HCT116 (cell line): ENCODE measurements at regions not wholly inside any gene's neighbourhood (a gene's known extent, or its start where the extent isn't known, plus 50 kb on each side); places are given as distances from the start of the nearest gene placed in this dataset.

Source experiments
- ATAC-seq: fragments of 200-7000 bp; cut with Tn5 transposase; 2 replicates; pipeline ENCODE4 v1.9.1; 2020; ENCODE audit warnings: mild to moderate bottlenecking, moderate library complexity
- BruUV-seq: library from RNA; stranded (reverse); fragments of 400-500 nt; replicated peaks from 2 replicates; lab custom pipeline; 2021; lab: Mats Ljungman, UMichigan
- CTCF ChIA-PET: fragments of 300-600 bp; sonication (Branson Sonifier 250); formaldehyde crosslinking; loops from one replicate; lab custom pipeline; 2021; ENCODE audit warnings: antibody characterized with exemption; lab: Charles Lee
- POLR2A ChIA-PET: fragments of 300-600, 350-600 bp; sonication (Branson Sonifier 250); formaldehyde crosslinking; loops from one replicate; lab custom pipeline; 2021; ENCODE audit warnings: antibody characterized with exemption; lab: Charles Lee
- RAD21 ChIA-PET, 2 experiments: fragments of 300-600 bp; sonication (Branson Sonifier 250); formaldehyde crosslinking; loops; one replicate each; lab custom pipeline; 2023; ENCODE audit warnings: low total read pairs in 2 of 2; ENCODE audit not compliant: uncharacterized antibody in 2 of 2, unreplicated experiment in 2 of 2, low non-redundant PET in 1 of 2; lab: Charles Lee
- DNase-seq: peaks from one replicate; pipeline ENCODE4 v3.0.0-alpha.2; 2010; ENCODE audit warnings: low read depth, low spot score
- H2AFZ ChIP-seq: fragments of 200-600 bp; shearing (Covaris generic), sonication (generic); 2 replicates; pipeline ENCODE4 v1.6.1; 2017; ENCODE audit warnings: low read depth, mixed run types, mixed read lengths, antibody characterized with exemption, low read length; ENCODE audit not compliant: poor library complexity, severe bottlenecking
- H3K27ac ChIP-seq: 2 replicates; pipeline ENCODE4 v1.5.1; 2012; ENCODE audit warnings: low read depth, low read length
- H3K27me3 ChIP-seq: fragments of 200-600 bp; sonication (generic); 2 replicates; pipeline ENCODE4 v1.6.1; 2016; ENCODE audit warnings: mixed run types, low read length, mixed read lengths; ENCODE audit not compliant: insufficient read depth
- H3K36me3 ChIP-seq, 2 experiments: fragments of 200-500 bp in 1 of 2; fragments of 200-600 bp in 1 of 2; sonication (Bioruptor generic) in 1 of 2; sonication (generic) in 1 of 2; 2 replicates each; pipeline versions ENCODE4 v1.5.1 to v1.6.1; 2014 to 2016; ENCODE audit warnings: low read length in 2 of 2, inconsistent platforms in 1 of 2, mixed read lengths in 1 of 2, mixed run types in 1 of 2; ENCODE audit not compliant: insufficient read depth in 2 of 2, control insufficient read depth in 1 of 2
- H3K4me1 ChIP-seq, 2 experiments: fragments of 200-600 bp in 1 of 2; sonication (generic) in 1 of 2; 2 replicates each; pipeline versions ENCODE4 v1.5.1 to v1.6.1; 2012 to 2017; ENCODE audit warnings: low read length in 2 of 2, inconsistent platforms in 1 of 2, mild to moderate bottlenecking in 1 of 2, mixed read lengths in 1 of 2, mixed run types in 1 of 2, moderate library complexity in 1 of 2; ENCODE audit not compliant: insufficient read depth in 2 of 2, control insufficient read depth in 1 of 2
- H3K4me2 ChIP-seq: fragments of 200-600 bp; sonication (generic); 2 replicates; pipeline ENCODE4 v1.6.1; 2017; ENCODE audit warnings: mixed run types, low read length, mixed read lengths
- H3K4me3 ChIP-seq, 2 experiments: fragments of 200-600 bp in 1 of 2; sonication (generic) in 1 of 2; replicated peaks in 1 of 2; 2 replicates each; pipeline ENCODE4 v1.5.1; 2011 to 2016; ENCODE audit warnings: low read length in 2 of 2, control low read depth in 1 of 2, low read depth in 1 of 2, mild to moderate bottlenecking in 1 of 2, mixed read lengths in 1 of 2, mixed run types in 1 of 2
- H3K79me2 ChIP-seq: fragments of 200-600 bp; sonication (generic); 2 replicates; pipeline ENCODE4 v1.6.1; 2017; ENCODE audit warnings: mild to moderate bottlenecking, mixed run types, low read length, moderate library complexity, mixed read lengths; ENCODE audit not compliant: insufficient read depth
- H3K9ac ChIP-seq: fragments of 200-600 bp; sonication (generic); 2 replicates; pipeline ENCODE4 v1.6.1; 2016; ENCODE audit warnings: low read length, mixed read lengths
- H3K9me2 ChIP-seq: fragments of 200-600 bp; sonication (generic), shearing (Covaris generic); 2 replicates; pipeline ENCODE4 v1.6.1; 2017; ENCODE audit warnings: mixed run types, mild to moderate bottlenecking, moderate library complexity; ENCODE audit not compliant: insufficient read depth
- H3K9me3 ChIP-seq, 2 experiments: fragments of 200-500 bp in 1 of 2; fragments of 200-600 bp in 1 of 2; sonication (Bioruptor generic) in 1 of 2; sonication (generic) in 1 of 2; 2 replicates each; pipeline ENCODE4 v1.6.1; 2014 to 2017; ENCODE audit warnings: low read length in 2 of 2, mixed read lengths in 2 of 2, inconsistent platforms in 1 of 2, low read depth in 1 of 2, mild to moderate bottlenecking in 1 of 2, mixed run types in 1 of 2, moderate library complexity in 1 of 2; ENCODE audit not compliant: control insufficient read depth in 1 of 2, insufficient read depth in 1 of 2
- H4K20me1 ChIP-seq: fragments of 200-600 bp; sonication (generic), shearing (Covaris generic); 2 replicates; pipeline ENCODE4 v1.6.1; 2017; ENCODE audit warnings: mixed run types, mild to moderate bottlenecking, moderate library complexity; ENCODE audit not compliant: insufficient read depth
- CBX3 ChIP-seq: IDR thresholded peaks from 2 replicates; pipeline ENCODE4 v1.6.1; 2012; ENCODE audit warnings: low read depth
- CEBPB ChIP-seq: IDR thresholded peaks from 2 replicates; pipeline ENCODE4 v1.6.1; 2012; ENCODE audit warnings: low read depth
- CTCF ChIP-seq, 3 experiments: fragments of 200-600 bp in 1 of 3; sonication (generic) in 1 of 3; IDR thresholded peaks in 2 of 3; conservative IDR thresholded peaks in 1 of 3; 2 replicates each; pipeline ENCODE4 v1.5.1; 2012 to 2017; ENCODE audit warnings: low read depth in 2 of 3, low read length in 2 of 3, antibody characterized with exemption in 1 of 3, borderline replicate concordance in 1 of 3, control low read depth in 1 of 3, mild to moderate bottlenecking in 1 of 3, mixed read lengths in 1 of 3, mixed run types in 1 of 3, moderate library complexity in 1 of 3; ENCODE audit not compliant: insufficient read depth in 1 of 3
- EGR1 ChIP-seq: IDR thresholded peaks from 2 replicates; pipeline ENCODE4 v1.6.1; 2012; ENCODE audit warnings: low read depth
- ELF1 ChIP-seq: IDR thresholded peaks from 2 replicates; pipeline ENCODE4 v1.6.1; 2012; ENCODE audit warnings: low read depth, borderline replicate concordance
- EZH2phosphoT487 ChIP-seq: fragments of 200-600 bp; IDR thresholded peaks from 2 replicates; pipeline ENCODE4 v1.6.1; 2018; ENCODE audit warnings: antibody characterized with exemption, borderline replicate concordance
- FOSL1 ChIP-seq: IDR thresholded peaks from 2 replicates; pipeline ENCODE4 v1.6.1; 2012; ENCODE audit warnings: low read depth
- JUND ChIP-seq: IDR thresholded peaks from 2 replicates; pipeline ENCODE4 v1.6.1; 2012
- POLR2A ChIP-seq: IDR thresholded peaks from 2 replicates; pipeline ENCODE4 v1.7.0; 2011; ENCODE audit warnings: borderline replicate concordance; ENCODE audit not compliant: insufficient read depth, insufficient read length; ENCODE audit errors: extremely low read depth
- POLR2AphosphoS5 ChIP-seq: IDR thresholded peaks from 2 replicates; pipeline ENCODE4 v1.6.1; 2011; ENCODE audit warnings: mild to moderate bottlenecking, low read depth, low read length, moderate library complexity
- RAD21 ChIP-seq: IDR thresholded peaks from 2 replicates; pipeline ENCODE4 v1.6.1; 2012; ENCODE audit warnings: low read depth, mild to moderate bottlenecking
- SIN3A ChIP-seq: IDR thresholded peaks from 2 replicates; pipeline ENCODE4 v1.6.1; 2012; ENCODE audit warnings: low read depth
- SP1 ChIP-seq: IDR thresholded peaks from 2 replicates; pipeline ENCODE4 v1.6.1; 2012; ENCODE audit warnings: low read depth
- SRF ChIP-seq: IDR thresholded peaks from 2 replicates; pipeline ENCODE4 v1.6.1; 2012; ENCODE audit warnings: low read depth
- TCF7L2 ChIP-seq: IDR thresholded peaks from 2 replicates; pipeline ENCODE4 v1.7.0; 2011; ENCODE audit warnings: borderline replicate concordance, inconsistent platforms; ENCODE audit not compliant: insufficient read depth, insufficient read length; ENCODE audit errors: extremely low read depth
- YY1 ChIP-seq: IDR thresholded peaks from 2 replicates; pipeline ENCODE4 v1.6.1; 2011; ENCODE audit warnings: low read length, low read depth, moderate library complexity, mild to moderate bottlenecking; ENCODE audit not compliant: insufficient replicate concordance; ENCODE audit errors: extremely low read depth
- ZFX ChIP-seq: fragments of 450-650 bp; IDR thresholded peaks from 2 replicates; pipeline ENCODE4 v1.6.1; 2017
- ZNF274 ChIP-seq: fragments of 200-500 bp; sonication (Bioruptor generic); IDR thresholded peaks from 2 replicates; pipeline ENCODE4 v1.6.1; 2014; ENCODE audit warnings: mild to moderate bottlenecking, low read depth, low read length, inconsistent platforms
- intact Hi-C: fragments of 100-400 bp; cut with micrococcal nuclease; formaldehyde crosslinking; loops from 2 replicates; pipeline ENCODE4 v1.10.0; 2022
- TF ChIP-seq, protein P1 (sequence below): IDR thresholded peaks from 2 replicates; pipeline ENCODE4 v1.6.1; 2011; ENCODE audit warnings: mild to moderate bottlenecking, low read length, moderate library complexity; ENCODE audit not compliant: insufficient replicate concordance; ENCODE audit errors: extremely low read depth
- TF ChIP-seq, protein P2 (sequence below): IDR thresholded peaks from 2 replicates; pipeline ENCODE4 v1.6.1; 2012

DNA sequence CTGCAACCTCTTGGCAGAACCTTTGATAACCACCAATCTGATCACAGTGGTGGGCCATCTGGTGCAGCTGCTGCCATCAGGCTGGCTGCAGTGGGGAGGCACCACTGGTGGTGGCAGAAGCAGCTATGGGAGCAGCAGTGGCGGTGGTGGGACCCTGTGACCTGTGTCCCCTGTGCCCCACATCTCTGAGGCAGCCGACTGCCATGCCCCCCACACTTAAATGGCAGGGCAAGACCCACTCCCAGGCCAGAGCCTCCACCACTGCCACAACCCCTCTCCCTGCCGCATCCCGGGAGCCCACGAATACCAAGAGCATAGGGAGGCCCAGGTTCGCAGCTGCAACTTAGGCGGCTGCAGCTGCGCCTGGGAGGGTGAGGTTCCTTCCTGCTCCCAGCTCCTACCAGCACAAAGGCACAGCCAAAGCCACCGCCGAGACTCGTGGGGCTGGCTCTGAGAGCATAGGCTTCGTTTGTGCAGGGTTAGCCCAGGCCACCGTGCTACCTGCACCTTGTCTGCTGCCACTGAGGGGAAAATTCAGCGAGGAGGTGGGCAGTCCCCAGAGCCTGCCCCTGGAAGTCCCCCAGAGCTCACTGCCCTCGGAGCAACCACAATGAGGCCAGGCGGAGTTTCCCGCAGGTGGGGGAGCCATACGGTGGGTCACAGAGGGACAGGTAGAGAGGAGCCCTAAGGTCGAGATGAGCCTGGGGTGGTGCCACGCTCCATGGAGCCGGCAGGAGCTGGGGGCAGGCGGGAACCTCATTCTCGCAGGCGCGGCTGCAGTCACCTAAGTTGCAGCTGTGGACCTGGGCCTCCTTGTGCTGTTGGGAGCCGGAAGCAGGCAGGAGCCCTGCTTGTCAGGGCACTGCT, 518.7 kb downstream of the RWDD3 start:
- POLR2A ChIA-PET = no interaction called here
- H2AFZ ChIP-seq = no peak overlapping the region
- intact Hi-C loops = no loop called here
- no peak overlapping the region for H3K27ac ChIP-seq
- H3K9me3 ChIP-seq = peaks cover 0 to 5% of the 10 kb centered on the region in 2 experiments; a peak in 1 of 4 replicates
- RAD21 ChIA-PET = no interaction called here
- H3K36me3 ChIP-seq = no peaks in the 10 kb centered on the region
- no peak overlapping the region for H3K4me2 ChIP-seq
- peaks cover 3% of the 10 kb centered on the region; the same call in 1 of the 2 replicates for H3K9me2 ChIP-seq
- no peak overlapping the region for H3K4me3 ChIP-seq
- CTCF ChIA-PET = no interaction called here
- no peak overlapping the region for H3K9ac ChIP-seq
- no TSS peak for BruUV-seq
- no peaks in the 10 kb centered on the region for H3K27me3 ChIP-seq
- H4K20me1 ChIP-seq = no peaks in the 10 kb centered on the region
- TF ChIP-seq TCF7L2 (no peak), FOSL1 (no peak), CBX3 (no peak), SRF (no peak), CTCF (IDR thresholded peaks at IDR 0.05 in 2 of 3, conservative IDR thresholded peaks at IDR 0.05 in 1 of 3; ENCODE audit: borderline replicate concordance in 1 of 3, insufficient read depth in 1 of 3, low read depth in 2 of 3, low read length in 2 of 3) (no peak), SIN3A (no peak), ZNF274 (no peak), ELF1 (no peak), CEBPB (no peak), YY1 (no peak), RAD21 (no peak), EZH2phosphoT487 (no peak), POLR2AphosphoS5 (no peak), ZFX (no peak), EGR1 (no peak), SP1 (no peak), POLR2A (no peak), JUND (no peak)
- TF ChIP-seq, protein P1, sequence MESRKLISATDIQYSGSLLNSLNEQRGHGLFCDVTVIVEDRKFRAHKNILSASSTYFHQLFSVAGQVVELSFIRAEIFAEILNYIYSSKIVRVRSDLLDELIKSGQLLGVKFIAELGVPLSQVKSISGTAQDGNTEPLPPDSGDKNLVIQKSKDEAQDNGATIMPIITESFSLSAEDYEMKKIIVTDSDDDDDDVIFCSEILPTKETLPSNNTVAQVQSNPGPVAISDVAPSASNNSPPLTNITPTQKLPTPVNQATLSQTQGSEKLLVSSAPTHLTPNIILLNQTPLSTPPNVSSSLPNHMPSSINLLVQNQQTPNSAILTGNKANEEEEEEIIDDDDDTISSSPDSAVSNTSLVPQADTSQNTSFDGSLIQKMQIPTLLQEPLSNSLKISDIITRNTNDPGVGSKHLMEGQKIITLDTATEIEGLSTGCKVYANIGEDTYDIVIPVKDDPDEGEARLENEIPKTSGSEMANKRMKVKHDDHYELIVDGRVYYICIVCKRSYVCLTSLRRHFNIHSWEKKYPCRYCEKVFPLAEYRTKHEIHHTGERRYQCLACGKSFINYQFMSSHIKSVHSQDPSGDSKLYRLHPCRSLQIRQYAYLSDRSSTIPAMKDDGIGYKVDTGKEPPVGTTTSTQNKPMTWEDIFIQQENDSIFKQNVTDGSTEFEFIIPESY = no peak
- TF ChIP-seq, protein P2, sequence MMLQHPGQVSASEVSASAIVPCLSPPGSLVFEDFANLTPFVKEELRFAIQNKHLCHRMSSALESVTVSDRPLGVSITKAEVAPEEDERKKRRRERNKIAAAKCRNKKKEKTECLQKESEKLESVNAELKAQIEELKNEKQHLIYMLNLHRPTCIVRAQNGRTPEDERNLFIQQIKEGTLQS = no peak
- DNase-seq (no peak), ATAC-seq (no peak)
- no peaks in the 10 kb centered on the region for H3K79me2 ChIP-seq
- H3K4me1 ChIP-seq = no peaks in the 10 kb centered on the region
